ENCODE measurements at regions not wholly inside any gene's neighbourhood (a gene's known extent, or its start where the extent isn't known, plus 50 kb on each side); places are given as distances from the start of the nearest gene placed in this dataset.
"Not testable (repeated sequence)": the region's sequence is repeated elsewhere in the genome, so short reads cannot be mapped to it uniquely, and the experiment has no call there.

DNA sequence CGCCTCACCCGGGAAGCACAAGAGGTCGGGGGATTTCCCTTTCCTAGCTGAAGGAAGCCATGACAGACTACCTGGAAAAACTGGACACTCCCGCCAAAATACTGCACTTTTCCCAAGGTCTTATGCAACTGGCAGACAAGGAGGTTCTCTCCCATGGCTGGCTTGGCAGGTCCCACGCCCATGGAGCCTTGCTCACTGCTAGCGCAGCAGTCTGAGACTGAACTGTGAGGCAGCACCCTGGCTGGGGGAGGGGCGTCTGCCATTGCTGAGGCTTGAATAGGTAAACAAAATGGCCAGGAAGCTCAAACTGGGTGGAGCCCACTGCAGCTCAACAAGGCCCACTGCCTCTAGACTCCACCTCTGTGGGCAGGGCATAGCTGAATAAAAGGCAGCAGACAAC is 92.1 kb downstream of the C4BPA start:
- H3K27ac ChIP-seq, H3K4me1 ChIP-seq, H3K9me3 ChIP-seq, H3K4me3 ChIP-seq, DNase-seq, H3K36me3 ChIP-seq, H3K27me3 ChIP-seq: not testable (repeated sequence)

DNA sequence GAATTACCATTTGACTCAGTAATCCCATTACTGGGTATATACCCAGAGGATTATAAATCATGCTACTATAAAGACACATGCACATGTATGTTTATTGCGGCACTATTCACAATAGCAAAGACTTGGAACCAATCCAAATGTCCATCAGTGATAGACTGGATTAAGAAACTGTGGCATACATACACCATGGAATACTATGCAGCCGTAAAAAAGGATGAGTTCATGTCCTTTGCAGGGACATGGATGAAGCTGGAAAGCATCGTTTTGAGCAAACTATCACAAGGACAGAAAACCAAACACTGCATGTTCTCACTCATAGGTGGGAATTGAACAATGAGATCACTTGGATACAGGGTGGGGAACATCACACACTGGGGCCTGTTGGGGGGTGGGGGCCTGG is 97.5 kb downstream of the C4BPA start:
- not testable (repeated sequence) for H3K27ac ChIP-seq, H3K36me3 ChIP-seq, H3K9me3 ChIP-seq, H3K4me1 ChIP-seq, H3K4me3 ChIP-seq, H3K27me3 ChIP-seq, DNase-seq

DNA sequence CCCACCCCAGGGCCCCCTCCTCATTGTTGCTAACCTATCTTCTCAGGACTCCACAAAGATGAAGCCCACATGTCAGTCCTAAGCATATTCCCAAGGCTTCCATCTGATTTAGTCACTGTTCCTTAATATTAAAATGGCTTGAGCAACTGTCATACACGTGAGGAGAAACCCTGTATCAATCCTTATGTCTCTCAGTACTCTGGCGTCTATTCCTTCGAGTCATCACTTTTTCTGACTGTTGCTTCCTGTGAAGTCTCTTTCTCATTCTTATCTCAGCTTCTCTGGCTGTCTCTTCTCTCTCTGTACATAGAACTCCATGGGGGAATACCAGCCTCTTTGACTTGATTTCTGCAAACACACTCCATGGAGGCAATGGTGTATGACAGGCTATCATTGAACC is 98.4 kb downstream of the C4BPA start:
- Histone ChIP-seq H3K4me1 (no peaks in the 10 kb centered on the region), H3K4me3 (no peak overlapping the region), H3K27ac (no peak overlapping the region), H3K9me3 (peaks cover 0 to 8% (median 0%) of the 10 kb centered on the region in 4 donors), H3K36me3 (no peaks in the 10 kb centered on the region), H3K27me3 (no peaks in the 10 kb centered on the region)
- TF ChIP-seq, protein P1, sequence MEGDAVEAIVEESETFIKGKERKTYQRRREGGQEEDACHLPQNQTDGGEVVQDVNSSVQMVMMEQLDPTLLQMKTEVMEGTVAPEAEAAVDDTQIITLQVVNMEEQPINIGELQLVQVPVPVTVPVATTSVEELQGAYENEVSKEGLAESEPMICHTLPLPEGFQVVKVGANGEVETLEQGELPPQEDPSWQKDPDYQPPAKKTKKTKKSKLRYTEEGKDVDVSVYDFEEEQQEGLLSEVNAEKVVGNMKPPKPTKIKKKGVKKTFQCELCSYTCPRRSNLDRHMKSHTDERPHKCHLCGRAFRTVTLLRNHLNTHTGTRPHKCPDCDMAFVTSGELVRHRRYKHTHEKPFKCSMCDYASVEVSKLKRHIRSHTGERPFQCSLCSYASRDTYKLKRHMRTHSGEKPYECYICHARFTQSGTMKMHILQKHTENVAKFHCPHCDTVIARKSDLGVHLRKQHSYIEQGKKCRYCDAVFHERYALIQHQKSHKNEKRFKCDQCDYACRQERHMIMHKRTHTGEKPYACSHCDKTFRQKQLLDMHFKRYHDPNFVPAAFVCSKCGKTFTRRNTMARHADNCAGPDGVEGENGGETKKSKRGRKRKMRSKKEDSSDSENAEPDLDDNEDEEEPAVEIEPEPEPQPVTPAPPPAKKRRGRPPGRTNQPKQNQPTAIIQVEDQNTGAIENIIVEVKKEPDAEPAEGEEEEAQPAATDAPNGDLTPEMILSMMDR (IDR thresholded peaks at IDR 0.05): no peak
- TF ChIP-seq POLR2A (IDR thresholded peaks at IDR 0.05): no peak
- DNase-seq: no peak

DNA sequence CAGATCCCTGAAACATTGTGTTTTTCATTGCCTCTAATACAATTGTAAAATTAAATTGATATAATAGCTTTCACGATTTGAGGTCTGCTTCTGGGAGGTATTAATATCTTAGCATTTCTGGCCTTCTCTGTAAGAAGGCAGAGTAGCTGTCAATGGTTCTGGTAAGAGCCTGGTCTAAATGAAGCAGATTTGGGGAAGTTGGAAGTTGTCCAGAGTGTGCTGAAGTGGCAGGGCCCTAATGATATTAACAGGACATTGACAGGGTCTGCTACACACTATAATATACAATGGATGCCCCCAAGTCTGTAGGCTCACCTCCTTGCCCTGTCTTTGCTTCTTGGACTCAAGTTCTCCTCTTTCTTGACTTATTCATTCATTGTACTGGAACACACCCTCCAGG is 99.5 kb downstream of the C4BPA start:
- Histone ChIP-seq H3K27me3 (no peaks in the 10 kb centered on the region), H3K36me3 (no peaks in the 10 kb centered on the region), H3K27ac (no peak overlapping the region), H3K9me3 (peaks cover 0 to 8% (median 0%) of the 10 kb centered on the region in 4 donors), H3K4me3 (no peak overlapping the region), H3K4me1 (no peaks in the 10 kb centered on the region)
- DNase-seq: no peak
- TF ChIP-seq, protein P1 (IDR thresholded peaks at IDR 0.05): no peak
- TF ChIP-seq POLR2A (IDR thresholded peaks at IDR 0.05): no peak

DNA sequence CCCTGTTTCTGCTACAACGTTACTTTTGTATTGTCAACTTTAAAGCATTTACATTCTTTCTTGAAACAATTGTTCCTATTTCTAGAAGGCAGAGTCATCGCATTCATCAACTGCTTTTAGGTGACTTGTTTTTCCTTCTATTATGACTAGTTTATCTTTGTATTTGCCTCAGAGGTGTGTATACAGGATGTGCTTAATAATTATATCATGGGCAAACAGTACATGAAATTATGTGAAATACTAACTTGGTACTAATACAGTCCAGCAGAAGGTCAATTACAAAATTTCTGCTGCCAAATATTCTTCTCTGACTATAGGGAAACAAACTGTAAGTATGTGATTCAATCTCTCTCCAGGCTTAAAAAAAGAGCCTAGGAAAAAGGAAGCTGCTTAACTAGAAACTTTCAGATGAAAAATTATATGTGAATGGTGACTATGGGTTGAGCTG is 101.6 kb downstream of the C4BPA start:
- no peak for TF ChIP-seq POLR2A (IDR thresholded peaks at IDR 0.05)
- TF ChIP-seq, protein P1 (IDR thresholded peaks at IDR 0.05): no peak
- Histone ChIP-seq H3K27me3 (no peaks in the 10 kb centered on the region), H3K4me3 (no peak overlapping the region), H3K27ac (peak overlapping the region in 2 of 4 donors; percentile 25 to 29), H3K9me3 (peaks cover 0 to 8% (median 0%) of the 10 kb centered on the region in 4 donors), H3K4me1 (no peaks in the 10 kb centered on the region), H3K36me3 (no peaks in the 10 kb centered on the region)
- no peak for DNase-seq

DNA sequence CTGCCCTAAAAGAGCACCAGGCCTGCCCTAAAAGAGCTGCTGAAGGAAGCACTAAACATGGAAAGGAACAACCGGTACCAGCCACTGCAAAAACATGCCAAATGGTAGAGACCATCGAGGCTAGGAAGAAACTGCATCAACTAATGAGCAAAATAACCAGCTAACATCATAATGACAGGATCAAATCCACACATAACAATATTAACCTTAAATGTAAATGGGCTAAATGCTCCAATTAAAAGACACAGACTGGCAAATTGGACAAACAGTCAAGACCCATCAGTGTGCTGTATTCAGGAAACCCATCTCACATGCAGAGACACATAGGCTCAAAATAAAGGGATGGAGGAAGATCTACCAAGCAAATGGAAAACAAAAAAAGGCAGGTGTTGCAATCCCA is 104.7 kb downstream of the C4BPA start:
- not testable (repeated sequence) for H3K9me3 ChIP-seq, H3K27me3 ChIP-seq, H3K4me3 ChIP-seq, H3K4me1 ChIP-seq, DNase-seq, H3K36me3 ChIP-seq, H3K27ac ChIP-seq

DNA sequence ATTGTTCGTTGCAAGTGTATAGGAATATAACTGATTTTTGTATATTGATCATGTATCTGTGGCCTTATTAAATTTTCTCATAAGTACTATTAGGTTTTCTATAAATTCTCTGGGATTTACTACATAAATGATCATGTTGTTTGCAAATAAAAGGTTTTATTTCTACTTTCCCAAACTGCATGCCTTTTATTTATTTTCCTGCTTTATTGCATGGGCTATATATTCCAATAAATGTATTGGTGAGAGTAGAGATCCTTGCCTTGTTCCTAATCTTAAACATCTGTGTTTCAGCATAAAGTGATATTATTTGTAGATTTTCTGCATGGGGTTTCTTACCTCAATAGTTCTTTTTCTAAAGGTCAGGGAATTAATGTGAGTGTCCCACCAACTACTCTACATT is 107.0 kb upstream of the CD55 start:
- no peaks in the 10 kb centered on the region for H3K4me1 ChIP-seq
- H3K4me3 ChIP-seq: no peak overlapping the region
- no peak for DNase-seq
- H3K27me3 ChIP-seq: no peaks in the 10 kb centered on the region
- no peak overlapping the region for H3K27ac ChIP-seq
- H3K9me3 ChIP-seq: no peaks in the 10 kb centered on the region
- no peaks in the 10 kb centered on the region for H3K36me3 ChIP-seq
- TF ChIP-seq, protein P1 (IDR thresholded peaks at IDR 0.05): no peak
- TF ChIP-seq POLR2A (IDR thresholded peaks at IDR 0.05): no peak

Measured in Peyer's patch (tissue), 4 donors.